ENCODE measurements at regions not wholly inside any gene's neighbourhood (a gene's known extent, or its start where the extent isn't known, plus 50 kb on each side); places are given as distances from the start of the nearest gene placed in this dataset.

- no peak for DNase-seq (ENCODE audit: low read depth in 2 of 2)
Measured at GRCh38 chr1:83813576-83813975, 185.4 kb downstream of the TTLL7 start.

- no peak for DNase-seq (ENCODE audit: low read depth in 2 of 2)
Measured at GRCh38 chr1:83810144-83810543, 188.8 kb downstream of the TTLL7 start.

GRCh38 chr1:83808536-83808935 is 190.4 kb downstream of the TTLL7 start:
- no peak for DNase-seq (ENCODE audit: low read depth in 2 of 2)

- DNase-seq (ENCODE audit: low read depth in 2 of 2), result no peak
Measured at GRCh38 chr1:83807821-83808220, 191.1 kb downstream of the TTLL7 start.

- DNase-seq (ENCODE audit: low read depth in 2 of 2), result no peak
Measured at GRCh38 chr1:83807231-83807630, 191.7 kb downstream of the TTLL7 start.

GRCh38 chr1:83805921-83806320 is 193.0 kb downstream of the TTLL7 start:
- no peak for DNase-seq (ENCODE audit: low read depth in 2 of 2)

- no peak for DNase-seq (ENCODE audit: low read depth in 2 of 2)
Measured at GRCh38 chr1:83802460-83803152, 196.3 kb downstream of the TTLL7 start.

- no peak for DNase-seq (ENCODE audit: low read depth in 2 of 2)
Measured at GRCh38 chr1:83802023-83802422, 196.9 kb downstream of the TTLL7 start.

GRCh38 chr1:83800066-83800465 is 198.9 kb downstream of the TTLL7 start:
- DNase-seq (ENCODE audit: low read depth in 2 of 2), result no peak

GRCh38 chr1:83799594-83799993 is 199.3 kb downstream of the TTLL7 start:
- no peak for DNase-seq (ENCODE audit: low read depth in 2 of 2)

- no peak for DNase-seq (ENCODE audit: low read depth in 2 of 2)
Measured at GRCh38 chr1:83798965-83799364, 200.0 kb downstream of the TTLL7 start.

- DNase-seq (ENCODE audit: low read depth in 2 of 2), result no peak
Measured at GRCh38 chr1:83796409-83796808, 202.5 kb downstream of the TTLL7 start.

- DNase-seq (ENCODE audit: low read depth in 2 of 2), result no peak
Measured at GRCh38 chr1:83794384-83794783, 204.5 kb downstream of the TTLL7 start.

GRCh38 chr1:83791821-83792437 is 207.0 kb downstream of the TTLL7 start:
- DNase-seq (ENCODE audit: low read depth in 2 of 2), result no peak

- no peak for DNase-seq (ENCODE audit: low read depth in 2 of 2)
Measured at GRCh38 chr1:83790446-83790845, 208.5 kb downstream of the TTLL7 start.

GRCh38 chr1:83787246-83787998 is 211.5 kb downstream of the TTLL7 start:
- no peak for DNase-seq (ENCODE audit: low read depth in 2 of 2)

- no peak for DNase-seq (ENCODE audit: low read depth in 2 of 2)
Measured at GRCh38 chr1:83781667-83782066, 217.3 kb downstream of the TTLL7 start.

- no peak for DNase-seq (ENCODE audit: low read depth in 2 of 2)
Measured at GRCh38 chr1:83779565-83779964, 219.4 kb downstream of the TTLL7 start.

GRCh38 chr1:83777758-83778101 is 221.2 kb downstream of the TTLL7 start:
- no peak for DNase-seq (ENCODE audit: low read depth in 2 of 2)

GRCh38 chr1:83776913-83777757 is 221.8 kb downstream of the TTLL7 start:
- no peak for DNase-seq (ENCODE audit: low read depth in 2 of 2)

GRCh38 chr1:83775977-83776603 is 222.8 kb downstream of the TTLL7 start:
- no peak for DNase-seq (ENCODE audit: low read depth in 2 of 2)

- DNase-seq (ENCODE audit: low read depth in 2 of 2), result no peak
Measured at GRCh38 chr1:83773059-83773458, 225.9 kb downstream of the TTLL7 start.
